ENCODE measurements at regions not wholly inside any gene's neighbourhood (a gene's known extent, or its start where the extent isn't known, plus 50 kb on each side); places are given as distances from the start of the nearest gene placed in this dataset.

- no peaks in the 10 kb centered on the region for H3K4me1 ChIP-seq
- no peak for DNase-seq
- TF ChIP-seq CTCF (IDR thresholded peaks at IDR 0.05): no peak
- no peak overlapping the region for H3K4me3 ChIP-seq
- intact Hi-C loops (cut with DNase I; ENCODE audit: low total_unique reads): no loop called here
- H3K36me3 ChIP-seq: no peaks in the 10 kb centered on the region
- no peaks in the 10 kb centered on the region for H3K9me3 ChIP-seq
- H3K27ac ChIP-seq: no peak overlapping the region
- no peaks in the 10 kb centered on the region for H3K27me3 ChIP-seq
Observed at GRCh38 chr10:57983281-57983791, 284.4 kb downstream of the IPMK start.

GRCh38 chr10:57982091-57982490 is 285.6 kb downstream of the IPMK start:
- intact Hi-C loops (cut with DNase I; ENCODE audit: low total_unique reads): no loop called here
- Histone ChIP-seq H3K27ac (no peak overlapping the region), H3K4me3 (no peak overlapping the region), H3K36me3 (no peaks in the 10 kb centered on the region), H3K27me3 (no peaks in the 10 kb centered on the region), H3K4me1 (no peaks in the 10 kb centered on the region), H3K9me3 (no peaks in the 10 kb centered on the region)
- no peak for TF ChIP-seq CTCF (IDR thresholded peaks at IDR 0.05)
- no peak for DNase-seq

GRCh38 chr10:57979956-57980355 is 287.7 kb downstream of the IPMK start:
- Histone ChIP-seq H3K4me1 (no peaks in the 10 kb centered on the region), H3K36me3 (no peaks in the 10 kb centered on the region), H3K27me3 (no peaks in the 10 kb centered on the region), H3K27ac (no peak overlapping the region), H3K4me3 (no peak overlapping the region), H3K9me3 (no peaks in the 10 kb centered on the region)
- DNase-seq: no peak
- intact Hi-C loops (cut with DNase I; ENCODE audit: low total_unique reads): no loop called here
- TF ChIP-seq CTCF (IDR thresholded peaks at IDR 0.05): no peak

GRCh38 chr10:57979491-57979890 is 288.2 kb downstream of the IPMK start:
- no peak for DNase-seq
- TF ChIP-seq CTCF (IDR thresholded peaks at IDR 0.05): no peak
- Histone ChIP-seq H3K36me3 (no peaks in the 10 kb centered on the region), H3K4me3 (no peak overlapping the region), H3K27ac (no peak overlapping the region), H3K4me1 (no peaks in the 10 kb centered on the region), H3K27me3 (no peaks in the 10 kb centered on the region), H3K9me3 (no peaks in the 10 kb centered on the region)
- intact Hi-C loops (cut with DNase I; ENCODE audit: low total_unique reads): no loop called here

GRCh38 chr10:57977262-57977661 is 290.4 kb downstream of the IPMK start:
- TF ChIP-seq CTCF (IDR thresholded peaks at IDR 0.05): no peak
- Histone ChIP-seq H3K4me3 (no peak overlapping the region), H3K4me1 (no peaks in the 10 kb centered on the region), H3K36me3 (no peaks in the 10 kb centered on the region), H3K9me3 (no peaks in the 10 kb centered on the region), H3K27ac (no peak overlapping the region), H3K27me3 (no peaks in the 10 kb centered on the region)
- no peak for DNase-seq
- intact Hi-C loops (cut with DNase I; ENCODE audit: low total_unique reads): no loop called here

GRCh38 chr10:57973451-57973850 is 294.2 kb downstream of the IPMK start:
- no peak for DNase-seq
- intact Hi-C loops (cut with DNase I; ENCODE audit: low total_unique reads): no loop called here

More at GRCh38 chr10:57973451-57973850, 294.2 kb downstream of the IPMK start:
- Histone ChIP-seq H3K9me3 (no peaks in the 10 kb centered on the region), H3K27me3 (no peaks in the 10 kb centered on the region), H3K27ac (no peak overlapping the region), H3K4me1 (no peaks in the 10 kb centered on the region), H3K4me3 (no peak overlapping the region), H3K36me3 (no peaks in the 10 kb centered on the region)
- TF ChIP-seq CTCF (IDR thresholded peaks at IDR 0.05): no peak

Measured in tibial artery (tissue), 4 donors.